Lower lobe of right lung (tissue), 2 donors: ENCODE measurements at regions not wholly inside any gene's neighbourhood (a gene's known extent, or its start where the extent isn't known, plus 50 kb on each side); places are given as distances from the start of the nearest gene placed in this dataset.
A peak's percentile ranks its signal among the peaks of the same experiment; 100 is the strongest.

ENCODE experiments used
- ATAC-seq, 2 donors: fragments of 200-7000 bp; cut with Tn5 transposase; one replicate each; pipeline ENCODE4 v1.9.1; 2020 to 2022; ENCODE audit warnings: mild to moderate bottlenecking in 2 of 2, moderate library complexity in 2 of 2
- DNase-seq: peaks from one replicate; pipeline ENCODE4 v3.0.0-alpha.2; 2020
- H3K27ac ChIP-seq: fragments of 200-600 bp; one replicate; pipeline ENCODE4 v1.8.0; 2022
- H3K27me3 ChIP-seq: fragments of 200-600 bp; one replicate; pipeline ENCODE4 v1.8.0; 2022; ENCODE audit warnings: low read depth
- H3K36me3 ChIP-seq: fragments of 200-600 bp; one replicate; pipeline ENCODE4 v1.8.0; 2022; ENCODE audit warnings: mild to moderate bottlenecking
- H3K4me1 ChIP-seq: fragments of 200-600 bp; one replicate; pipeline ENCODE4 v1.8.0; 2022
- H3K4me3 ChIP-seq: fragments of 200-600 bp; one replicate; pipeline ENCODE4 v1.8.0; 2022; ENCODE audit warnings: mild to moderate bottlenecking
- H3K9me3 ChIP-seq: fragments of 200-600 bp; one replicate; pipeline ENCODE4 v1.8.0; 2022
- intact Hi-C: fragments of 100-400 bp; cut with DNase I; formaldehyde crosslinking; loops from one replicate; pipeline ENCODE4 v1.11.0; 2022
- TF ChIP-seq, protein P1 (sequence below): fragments of 200-600 bp; IDR thresholded peaks from one replicate; pipeline ENCODE4 v1.8.0; 2022; ENCODE audit warnings: antibody characterized with exemption, mild to moderate bottlenecking
- donor health status: DM: no; HTN: yes; CAD: no; lungs with severe emphysema.

DNA sequence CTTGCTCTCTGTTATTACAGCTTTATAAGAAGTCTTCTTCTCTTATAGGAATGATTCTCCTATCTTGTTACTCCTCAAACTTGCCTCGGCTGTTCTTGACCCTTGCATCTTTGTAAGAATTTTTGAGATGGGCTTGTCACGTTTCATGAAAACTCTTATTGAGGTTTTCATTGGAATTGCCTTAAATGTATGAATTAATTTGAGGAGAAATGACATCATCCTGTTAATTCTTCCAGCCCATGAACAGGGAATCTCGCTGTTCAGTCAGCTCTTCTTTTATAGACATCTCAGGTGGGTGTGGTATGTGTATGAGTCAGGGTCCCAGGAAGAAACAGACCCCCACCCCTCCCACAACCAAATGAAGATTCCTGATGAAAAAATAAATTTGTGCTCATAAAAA lies 107.1 kb upstream of the MYL2 start:
- Histone ChIP-seq H3K36me3 (no peaks in the 10 kb centered on the region), H3K27me3 (peaks cover 64% of the 10 kb centered on the region), H3K9me3 (no peaks in the 10 kb centered on the region), H3K4me3 (no peak overlapping the region), H3K4me1 (no peaks in the 10 kb centered on the region), H3K27ac (no peak overlapping the region)
- TF ChIP-seq, protein P1, sequence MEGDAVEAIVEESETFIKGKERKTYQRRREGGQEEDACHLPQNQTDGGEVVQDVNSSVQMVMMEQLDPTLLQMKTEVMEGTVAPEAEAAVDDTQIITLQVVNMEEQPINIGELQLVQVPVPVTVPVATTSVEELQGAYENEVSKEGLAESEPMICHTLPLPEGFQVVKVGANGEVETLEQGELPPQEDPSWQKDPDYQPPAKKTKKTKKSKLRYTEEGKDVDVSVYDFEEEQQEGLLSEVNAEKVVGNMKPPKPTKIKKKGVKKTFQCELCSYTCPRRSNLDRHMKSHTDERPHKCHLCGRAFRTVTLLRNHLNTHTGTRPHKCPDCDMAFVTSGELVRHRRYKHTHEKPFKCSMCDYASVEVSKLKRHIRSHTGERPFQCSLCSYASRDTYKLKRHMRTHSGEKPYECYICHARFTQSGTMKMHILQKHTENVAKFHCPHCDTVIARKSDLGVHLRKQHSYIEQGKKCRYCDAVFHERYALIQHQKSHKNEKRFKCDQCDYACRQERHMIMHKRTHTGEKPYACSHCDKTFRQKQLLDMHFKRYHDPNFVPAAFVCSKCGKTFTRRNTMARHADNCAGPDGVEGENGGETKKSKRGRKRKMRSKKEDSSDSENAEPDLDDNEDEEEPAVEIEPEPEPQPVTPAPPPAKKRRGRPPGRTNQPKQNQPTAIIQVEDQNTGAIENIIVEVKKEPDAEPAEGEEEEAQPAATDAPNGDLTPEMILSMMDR: no peak
- no peak for ATAC-seq
- DNase-seq: no peak
- intact Hi-C loops: no loop called here

DNA sequence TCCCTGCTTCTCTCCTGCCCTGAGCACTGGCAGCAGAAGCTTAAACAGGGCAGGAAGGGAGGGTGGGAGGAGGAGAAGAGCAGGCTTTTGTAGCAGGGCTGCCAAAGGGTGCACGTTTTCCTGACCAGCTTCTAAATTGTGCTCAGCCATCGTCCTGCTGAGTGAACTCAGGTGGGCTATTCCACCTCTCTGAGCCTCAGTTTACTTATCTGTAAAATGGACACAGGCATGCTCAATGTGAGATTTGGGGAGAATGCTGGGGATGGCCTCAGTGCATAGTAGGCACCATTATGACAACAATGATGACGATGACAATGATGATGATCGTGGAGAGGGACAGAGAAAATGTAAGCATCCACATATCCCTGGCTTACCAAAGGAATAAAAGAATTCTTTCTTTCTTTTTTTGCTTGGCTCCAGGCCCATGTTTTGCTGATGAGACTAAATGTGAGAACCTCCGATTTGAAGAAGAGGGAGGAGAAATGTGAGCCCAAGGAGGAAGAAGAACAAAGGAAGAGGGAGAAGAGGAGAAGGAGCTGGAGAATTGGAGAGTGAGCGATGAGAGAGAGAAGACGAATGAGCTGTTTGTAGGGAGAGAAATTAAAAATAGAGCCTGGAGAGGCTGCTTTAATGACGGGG lies 105.5 kb upstream of the MYL2 start:
- TF ChIP-seq, protein P1: no peak
- Histone ChIP-seq H3K27me3 (peaks cover 58% of the 10 kb centered on the region), H3K36me3 (no peaks in the 10 kb centered on the region), H3K4me3 (no peak overlapping the region), H3K9me3 (no peaks in the 10 kb centered on the region), H3K27ac (no peak overlapping the region), H3K4me1 (no peaks in the 10 kb centered on the region)
- intact Hi-C loops: no loop called here
- DNase-seq (no peak), ATAC-seq (no peak)

DNA sequence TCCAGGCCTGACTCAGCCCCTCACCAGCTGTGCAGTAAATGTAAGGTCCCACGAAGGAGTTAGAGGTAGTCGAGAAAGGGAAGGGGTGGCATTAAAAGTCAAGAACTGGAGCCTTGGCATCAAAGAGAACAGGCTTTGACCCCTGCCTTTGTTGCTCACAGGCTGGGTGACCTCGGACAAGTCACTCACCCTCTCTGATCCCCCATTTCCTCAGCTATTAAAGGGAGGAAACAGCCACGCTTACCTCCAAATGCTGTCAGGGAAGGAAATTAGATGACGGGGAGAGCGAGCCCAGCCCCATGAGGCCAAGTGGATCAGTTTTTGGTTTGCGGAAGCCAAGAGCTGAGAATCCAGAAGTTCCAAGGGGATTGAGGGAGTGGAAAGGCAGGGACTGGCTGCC lies 104.9 kb upstream of the MYL2 start:
- intact Hi-C loops: no loop called here
- Histone ChIP-seq H3K9me3 (no peaks in the 10 kb centered on the region), H3K27ac (no peak overlapping the region), H3K36me3 (no peaks in the 10 kb centered on the region), H3K4me3 (no peak overlapping the region), H3K4me1 (no peaks in the 10 kb centered on the region), H3K27me3 (peaks cover 58% of the 10 kb centered on the region)
- TF ChIP-seq, protein P1: no peak
- DNase-seq (no peak), ATAC-seq (no peak)

DNA sequence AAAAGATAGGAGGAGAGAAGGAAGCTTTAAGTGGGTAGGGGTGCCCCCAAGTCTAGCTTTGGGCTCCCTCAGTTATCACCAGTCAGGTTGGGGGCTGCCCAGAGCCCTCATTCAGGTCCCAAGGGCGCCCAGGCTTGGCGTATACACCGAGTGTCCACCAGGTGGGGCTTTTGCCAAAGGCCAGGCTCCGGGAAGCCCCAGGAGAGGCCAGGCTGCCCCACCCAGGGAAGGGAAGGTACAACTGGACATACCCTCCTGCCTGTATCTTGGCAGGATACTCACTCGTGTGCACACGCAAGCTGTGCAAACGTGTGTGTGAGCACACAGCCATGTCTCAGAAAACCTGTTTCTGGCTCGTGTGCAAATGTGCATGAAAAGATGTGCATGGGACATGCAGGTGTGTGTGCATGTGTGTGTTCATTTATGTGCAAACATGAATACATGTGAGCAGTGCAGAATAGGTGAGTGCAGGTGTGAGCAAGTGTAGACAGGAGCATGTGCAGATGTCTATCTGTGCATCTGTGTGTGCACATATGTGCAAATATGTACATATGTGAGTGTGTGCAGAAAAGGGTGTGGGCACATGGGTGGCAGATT lies 103.9 kb upstream of the MYL2 start:
- TF ChIP-seq, protein P1: peak; percentile 71
- Histone ChIP-seq H3K36me3 (no peaks in the 10 kb centered on the region), H3K9me3 (no peaks in the 10 kb centered on the region), H3K27me3 (peaks cover 52% of the 10 kb centered on the region), H3K4me1 (no peaks in the 10 kb centered on the region), H3K27ac (no peak overlapping the region), H3K4me3 (no peak overlapping the region)
- ATAC-seq (peak; percentile 68 to 82), DNase-seq (peak; percentile 68)
- intact Hi-C loops: no loop called here

DNA sequence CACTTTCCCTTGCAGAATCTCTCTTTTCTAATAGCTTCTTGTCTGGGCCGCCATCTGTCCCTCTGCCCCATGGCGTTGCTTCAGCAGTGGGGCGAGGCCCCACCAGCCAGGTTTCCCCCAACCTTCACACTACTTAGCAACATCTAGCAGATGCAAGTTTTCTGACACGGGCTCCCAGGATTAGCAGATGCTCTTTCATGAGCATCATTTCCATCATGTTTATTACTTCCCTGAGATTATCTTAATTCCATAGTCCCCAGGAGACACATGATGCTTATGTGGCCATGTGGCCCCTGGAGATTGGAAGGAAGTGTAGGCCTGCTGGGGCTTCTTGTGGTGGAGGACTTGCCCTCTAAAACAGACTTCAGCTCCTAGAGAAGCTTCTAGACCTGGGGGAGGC lies 102.0 kb upstream of the MYL2 start:
- Histone ChIP-seq H3K36me3 (no peaks in the 10 kb centered on the region), H3K9me3 (no peaks in the 10 kb centered on the region), H3K27ac (no peak overlapping the region), H3K4me3 (no peak overlapping the region), H3K4me1 (no peaks in the 10 kb centered on the region), H3K27me3 (peaks cover 40% of the 10 kb centered on the region)
- no peak for DNase-seq
- intact Hi-C loops: no loop called here
- TF ChIP-seq, protein P1: no peak
- no peak for ATAC-seq
